Hematopoietic multipotent progenitor cell treated with erythropoietin and hydrocortisone succinate and interleukin-3 and kit ligand, for 8 days (in vitro differentiated cells): ENCODE measurements at regions not wholly inside any gene's neighbourhood (a gene's known extent, or its start where the extent isn't known, plus 50 kb on each side); places are given as distances from the start of the nearest gene placed in this dataset.
"Not testable (repeated sequence)": the region's sequence is repeated elsewhere in the genome, so short reads cannot be mapped to it uniquely, and the experiment has no call there.

ENCODE experiments used
- DNase-seq: peaks from one replicate; pipeline ENCODE4 v3.0.0-alpha.2; 2015

GRCh38 chr21:23812485-23812884 lies 1794.8 kb downstream of the MRPL39 start:
- DNase-seq = no peak

- DNase-seq = peak; percentile 10
These were observed 1795.5 kb downstream of the MRPL39 start for GRCh38 chr21:23811805-23812204.

- DNase-seq = peak; percentile 15
These were observed 1797.7 kb downstream of the MRPL39 start for GRCh38 chr21:23809573-23809972.

GRCh38 chr21:23806966-23807548 lies 1800.2 kb downstream of the MRPL39 start:
- not testable (repeated sequence) for DNase-seq

- no peak for DNase-seq
These were observed 1802.4 kb downstream of the MRPL39 start for GRCh38 chr21:23804866-23805265.

GRCh38 chr21:23801292-23801691 lies 1806.0 kb downstream of the MRPL39 start:
- no peak for DNase-seq

- no peak for DNase-seq
These were observed 1807.9 kb downstream of the MRPL39 start for GRCh38 chr21:23799376-23799775.

GRCh38 chr21:23792300-23792699 lies 1815.0 kb downstream of the MRPL39 start:
- no peak for DNase-seq

- no peak for DNase-seq
These were observed 1817.4 kb downstream of the MRPL39 start for GRCh38 chr21:23789864-23790263.

GRCh38 chr21:23780326-23780725 lies 1827.0 kb downstream of the MRPL39 start:
- no peak for DNase-seq

GRCh38 chr21:23743821-23744220 lies 1863.5 kb downstream of the MRPL39 start:
- no peak for DNase-seq

GRCh38 chr21:23740463-23740862 lies 1866.8 kb downstream of the MRPL39 start:
- no peak for DNase-seq

- no peak for DNase-seq
These were observed 1874.5 kb downstream of the MRPL39 start for GRCh38 chr21:23732776-23733175.

GRCh38 chr21:23729331-23729730 lies 1878.0 kb downstream of the MRPL39 start:
- DNase-seq = no peak

GRCh38 chr21:23725576-23725975 lies 1881.7 kb downstream of the MRPL39 start:
- no peak for DNase-seq

GRCh38 chr21:23718446-23719285 lies 1888.6 kb downstream of the MRPL39 start:
- no peak for DNase-seq

- DNase-seq = no peak
These were observed 1895.1 kb downstream of the MRPL39 start for GRCh38 chr21:23712166-23712565.

GRCh38 chr21:23706431-23706830 lies 1900.8 kb downstream of the MRPL39 start:
- no peak for DNase-seq

- no peak for DNase-seq
These were observed 1907.9 kb downstream of the MRPL39 start for GRCh38 chr21:23699402-23699801.

GRCh38 chr21:23698619-23699018 lies 1908.7 kb downstream of the MRPL39 start:
- DNase-seq = no peak

- no peak for DNase-seq
These were observed 1911.8 kb downstream of the MRPL39 start for GRCh38 chr21:23695443-23695842.

- DNase-seq = no peak
These were observed 1912.9 kb downstream of the MRPL39 start for GRCh38 chr21:23694390-23694789.

GRCh38 chr21:23690316-23690715 lies 1917.0 kb downstream of the MRPL39 start:
- no peak for DNase-seq

GRCh38 chr21:23686737-23687523 lies 1920.4 kb downstream of the MRPL39 start:
- DNase-seq = no peak
